ENCODE measurements at regions not wholly inside any gene's neighbourhood (a gene's known extent, or its start where the extent isn't known, plus 50 kb on each side); places are given as distances from the start of the nearest gene placed in this dataset.

DNA sequence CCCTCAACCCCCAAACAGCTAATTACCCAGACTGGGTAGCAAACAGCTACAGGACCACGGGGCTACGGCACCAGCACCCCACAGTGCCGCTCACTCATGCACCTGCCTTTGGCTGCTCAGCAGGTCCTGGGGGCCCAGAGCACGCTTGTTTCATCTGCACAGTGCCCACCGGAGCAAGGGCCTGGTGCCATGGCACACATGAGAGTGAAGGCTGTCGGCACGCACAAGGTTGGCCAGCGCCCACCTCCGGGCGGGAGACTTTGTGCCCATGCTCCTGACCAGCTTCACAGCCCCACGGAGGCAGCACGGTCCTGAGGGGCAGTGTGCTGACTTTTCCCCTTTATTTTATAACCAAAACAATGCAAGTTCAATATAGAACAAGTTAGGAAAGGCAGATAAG lies 135.9 kb upstream of the NSMCE3 start:
- TF ChIP-seq POLR2A (IDR thresholded peaks at IDR 0.05) (no peak), EP300 (IDR thresholded peaks at IDR 0.05) (no peak)
- TF ChIP-seq, protein P1, sequence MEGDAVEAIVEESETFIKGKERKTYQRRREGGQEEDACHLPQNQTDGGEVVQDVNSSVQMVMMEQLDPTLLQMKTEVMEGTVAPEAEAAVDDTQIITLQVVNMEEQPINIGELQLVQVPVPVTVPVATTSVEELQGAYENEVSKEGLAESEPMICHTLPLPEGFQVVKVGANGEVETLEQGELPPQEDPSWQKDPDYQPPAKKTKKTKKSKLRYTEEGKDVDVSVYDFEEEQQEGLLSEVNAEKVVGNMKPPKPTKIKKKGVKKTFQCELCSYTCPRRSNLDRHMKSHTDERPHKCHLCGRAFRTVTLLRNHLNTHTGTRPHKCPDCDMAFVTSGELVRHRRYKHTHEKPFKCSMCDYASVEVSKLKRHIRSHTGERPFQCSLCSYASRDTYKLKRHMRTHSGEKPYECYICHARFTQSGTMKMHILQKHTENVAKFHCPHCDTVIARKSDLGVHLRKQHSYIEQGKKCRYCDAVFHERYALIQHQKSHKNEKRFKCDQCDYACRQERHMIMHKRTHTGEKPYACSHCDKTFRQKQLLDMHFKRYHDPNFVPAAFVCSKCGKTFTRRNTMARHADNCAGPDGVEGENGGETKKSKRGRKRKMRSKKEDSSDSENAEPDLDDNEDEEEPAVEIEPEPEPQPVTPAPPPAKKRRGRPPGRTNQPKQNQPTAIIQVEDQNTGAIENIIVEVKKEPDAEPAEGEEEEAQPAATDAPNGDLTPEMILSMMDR (IDR thresholded peaks at IDR 0.05): no peak
- Histone ChIP-seq H3K4me3 (no peak overlapping the region), H3K27me3 (no peaks in the 10 kb centered on the region), H3K4me1 (ENCODE audit: insufficient read depth) (no peaks in the 10 kb centered on the region), H3K27ac (no peak overlapping the region), H3K9me3 (no peaks in the 10 kb centered on the region), H3K36me3 (no peaks in the 10 kb centered on the region)
- DNase-seq: no peak
- 88 to 93% (median 89%) methylated on average over 12 of the region's 12 CpGs for WGBS, 3 donors
- intact Hi-C loops (cut with DNase I): no loop called here

DNA sequence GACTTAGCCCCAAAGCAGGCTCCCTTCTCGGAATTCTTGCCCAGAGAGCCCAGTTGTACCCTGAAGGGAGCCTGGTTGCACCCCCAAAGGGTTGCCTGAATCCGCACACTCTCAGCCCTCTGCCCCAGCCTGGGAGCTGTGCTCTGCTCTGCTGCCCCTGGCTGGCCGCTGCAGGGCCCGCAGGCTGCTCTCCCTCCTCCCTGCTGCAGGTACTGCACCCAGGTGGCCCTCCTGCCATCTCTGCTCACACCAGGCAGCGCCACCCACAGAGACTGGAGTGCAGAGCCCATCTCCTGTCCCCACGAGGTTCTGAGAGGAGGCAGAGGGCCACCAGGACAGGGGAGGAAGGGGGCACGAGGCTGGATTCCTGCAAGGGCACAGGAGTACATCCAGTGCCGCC lies 134.2 kb upstream of the NSMCE3 start:
- H3K9me3 ChIP-seq: no peaks in the 10 kb centered on the region
- H3K4me1 ChIP-seq (ENCODE audit: insufficient read depth): no peaks in the 10 kb centered on the region
- no peaks in the 10 kb centered on the region for H3K36me3 ChIP-seq
- no peak overlapping the region for H3K4me3 ChIP-seq
- H3K27ac ChIP-seq: no peak overlapping the region
- DNase-seq: no peak
- TF ChIP-seq POLR2A (IDR thresholded peaks at IDR 0.05) (no peak), EP300 (IDR thresholded peaks at IDR 0.05) (no peak)
- TF ChIP-seq, protein P1 (IDR thresholded peaks at IDR 0.05): no peak
- H3K27me3 ChIP-seq: no peaks in the 10 kb centered on the region
- intact Hi-C loops (cut with DNase I): no loop called here
- 43 to 48% (median 44%) methylated on average over 8 of the region's 8 CpGs for WGBS, 3 donors

DNA sequence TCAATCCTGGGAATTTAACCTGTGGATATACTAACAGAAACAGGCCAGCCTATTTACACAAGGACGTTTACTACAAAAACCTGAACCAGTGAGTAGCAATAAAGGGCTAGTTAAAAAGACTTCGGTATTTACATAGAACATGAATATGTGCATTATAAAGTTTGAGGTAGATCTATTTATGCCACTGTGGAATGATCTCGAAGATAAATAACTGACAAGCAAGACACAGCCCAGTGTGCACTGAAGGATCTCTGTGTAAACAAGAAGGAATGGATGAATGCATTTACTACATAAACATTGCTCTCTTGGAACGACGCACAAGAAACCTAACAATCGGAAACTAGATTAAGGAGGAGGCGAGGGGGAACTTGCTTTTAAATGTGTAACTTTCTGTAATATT lies 132.0 kb upstream of the NSMCE3 start:
- Histone ChIP-seq H3K9me3 (no peaks in the 10 kb centered on the region), H3K4me3 (no peak overlapping the region), H3K27me3 (no peaks in the 10 kb centered on the region), H3K36me3 (no peaks in the 10 kb centered on the region), H3K27ac (no peak overlapping the region), H3K4me1 (ENCODE audit: insufficient read depth) (no peaks in the 10 kb centered on the region)
- intact Hi-C loops (cut with DNase I): no loop called here
- DNase-seq: no peak
- 54 to 70% (median 58%) methylated on average over 7 of the region's 7 CpGs for WGBS, 3 donors
- TF ChIP-seq EP300 (IDR thresholded peaks at IDR 0.05) (no peak), POLR2A (IDR thresholded peaks at IDR 0.05) (no peak)
- TF ChIP-seq, protein P1 (IDR thresholded peaks at IDR 0.05): no peak

DNA sequence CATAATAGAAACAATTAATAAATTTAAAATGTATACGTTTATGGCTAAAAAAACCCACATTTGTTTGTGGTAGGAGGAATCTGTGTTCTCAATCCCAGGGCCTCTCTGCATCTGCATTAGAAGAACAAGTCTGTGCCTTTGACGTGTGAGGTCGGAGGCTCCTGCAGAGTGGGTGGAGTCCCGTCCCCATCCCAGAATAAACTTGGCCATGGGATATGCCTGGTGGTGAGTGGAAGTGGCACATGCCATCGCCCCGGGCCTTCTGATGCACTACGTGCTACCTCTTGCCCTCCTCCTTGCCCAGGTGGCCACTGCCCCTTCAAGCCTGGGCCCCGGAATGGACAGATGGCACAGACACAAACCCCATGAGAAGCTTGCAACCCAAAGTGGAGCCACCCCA lies 131.1 kb upstream of the NSMCE3 start:
- DNase-seq: no peak
- WGBS, 3 donors: 63 to 68% (median 63%) methylated on average over 8 of the region's 8 CpGs
- H3K4me1 ChIP-seq (ENCODE audit: insufficient read depth): no peaks in the 10 kb centered on the region
- no peaks in the 10 kb centered on the region for H3K9me3 ChIP-seq
- H3K36me3 ChIP-seq: no peaks in the 10 kb centered on the region
- H3K27me3 ChIP-seq: no peaks in the 10 kb centered on the region
- H3K27ac ChIP-seq: no peak overlapping the region
- intact Hi-C loops (cut with DNase I): no loop called here
- TF ChIP-seq EP300 (IDR thresholded peaks at IDR 0.05) (no peak), POLR2A (IDR thresholded peaks at IDR 0.05) (no peak)
- TF ChIP-seq, protein P1 (IDR thresholded peaks at IDR 0.05): no peak
- no peak overlapping the region for H3K4me3 ChIP-seq

DNA sequence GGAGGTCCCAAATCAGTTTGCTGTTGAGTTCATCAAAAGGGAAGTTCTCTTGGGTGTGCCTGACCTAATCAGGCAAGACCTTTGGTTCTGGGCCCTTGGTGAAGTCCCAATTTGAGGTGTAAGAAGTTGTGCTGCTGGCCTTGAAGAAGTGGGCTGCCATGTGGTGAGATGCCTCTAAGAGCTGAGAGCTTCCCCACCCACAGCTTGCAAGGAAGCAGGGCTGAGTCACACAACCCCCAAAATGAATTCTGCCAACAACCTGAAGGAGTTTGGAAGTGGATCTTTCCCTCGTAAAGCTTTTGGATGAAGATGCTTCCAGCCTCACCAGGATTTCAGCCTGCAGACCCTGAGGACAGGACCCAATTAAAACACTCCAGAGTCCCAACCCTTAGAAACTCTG lies 129.3 kb upstream of the NSMCE3 start:
- WGBS, 3 donors: 64 to 71% (median 67%) methylated on average over 1 of the region's 1 CpG
- TF ChIP-seq, protein P1 (IDR thresholded peaks at IDR 0.05): no peak
- TF ChIP-seq POLR2A (IDR thresholded peaks at IDR 0.05) (no peak), EP300 (IDR thresholded peaks at IDR 0.05) (no peak)
- no peaks in the 10 kb centered on the region for H3K9me3 ChIP-seq

More for the DNA sequence above, 129.3 kb upstream of the NSMCE3 start:
- Histone ChIP-seq H3K27me3 (no peaks in the 10 kb centered on the region), H3K4me1 (ENCODE audit: insufficient read depth) (no peaks in the 10 kb centered on the region), H3K27ac (no peak overlapping the region), H3K36me3 (no peaks in the 10 kb centered on the region), H3K4me3 (no peak overlapping the region)
- intact Hi-C loops (cut with DNase I): no loop called here
- no peak for DNase-seq

All from ovary (tissue), 7 donors.